HG03575 (cell line): ENCODE measurements at regions not wholly inside any gene's neighbourhood (a gene's known extent, or its start where the extent isn't known, plus 50 kb on each side); places are given as distances from the start of the nearest gene placed in this dataset.

Experiments used
- ATAC-seq: cut with Tn5 transposase; IDR thresholded peaks from one replicate; pipeline ENCODE4 v1.9.1; 2021; ENCODE audit not compliant: unreplicated experiment, insufficient number of reproducible peaks, low FRiP score; ENCODE audit errors: extremely low read depth

- no peak for ATAC-seq
Observed at GRCh38 chr6:166743406-166744222, 116.6 kb upstream of the RPS6KA2 start.

- no peak for ATAC-seq
Observed at GRCh38 chr6:166742981-166743380, 115.9 kb upstream of the RPS6KA2 start.

GRCh38 chr6:166739976-166740318, 112.9 kb upstream of the RPS6KA2 start:
- no peak for ATAC-seq

GRCh38 chr6:166739117-166739975, 112.3 kb upstream of the RPS6KA2 start:
- ATAC-seq, result no peak

GRCh38 chr6:166738386-166739116, 111.5 kb upstream of the RPS6KA2 start:
- ATAC-seq, result no peak

GRCh38 chr6:166737261-166737660, 110.2 kb upstream of the RPS6KA2 start:
- ATAC-seq, result no peak

GRCh38 chr6:166736634-166737033, 109.6 kb upstream of the RPS6KA2 start:
- no peak for ATAC-seq

GRCh38 chr6:166733900-166734299, 106.8 kb upstream of the RPS6KA2 start:
- ATAC-seq, result no peak

GRCh38 chr6:166729658-166730057, 102.6 kb upstream of the RPS6KA2 start:
- no peak for ATAC-seq

- no peak for ATAC-seq
Observed at GRCh38 chr6:166728884-166729530, 102.0 kb upstream of the RPS6KA2 start.

GRCh38 chr6:166726201-166726600, 99.2 kb upstream of the RPS6KA2 start:
- no peak for ATAC-seq

- no peak for ATAC-seq
Observed at GRCh38 chr6:166725571-166725970, 98.5 kb upstream of the RPS6KA2 start.

- ATAC-seq, result no peak
Observed at GRCh38 chr6:166724576-166724975, 97.5 kb upstream of the RPS6KA2 start.

GRCh38 chr6:166722785-166723184, 95.7 kb upstream of the RPS6KA2 start:
- ATAC-seq, result no peak

GRCh38 chr6:166721576-166721975, 94.5 kb upstream of the RPS6KA2 start:
- no peak for ATAC-seq

- ATAC-seq, result no peak
Observed at GRCh38 chr6:166720856-166721255, 93.8 kb upstream of the RPS6KA2 start.

GRCh38 chr6:166719019-166719418, 92.0 kb upstream of the RPS6KA2 start:
- no peak for ATAC-seq

- ATAC-seq, result no peak
Observed at GRCh38 chr6:166718516-166718915, 91.5 kb upstream of the RPS6KA2 start.

GRCh38 chr6:166716910-166717617, 90.0 kb upstream of the RPS6KA2 start:
- no peak for ATAC-seq
